ENCODE measurements at regions not wholly inside any gene's neighbourhood (a gene's known extent, or its start where the extent isn't known, plus 50 kb on each side); places are given as distances from the start of the nearest gene placed in this dataset.

- TF ChIP-seq POLR2AphosphoS5 (IDR thresholded peaks at IDR 0.05; ENCODE audit: borderline replicate concordance, low read depth, low read length), result no peak
- no peak for TF ChIP-seq FOXP2 (optimal IDR thresholded peaks at IDR 0.05; ENCODE audit: control extremely low read depth, extremely low read length, insufficient read depth)
These were observed 73.9 kb upstream of the CAPRIN1 start for GRCh38 chr11:33977676-33978075.
